DND-41 (cell line): ENCODE measurements at regions not wholly inside any gene's neighbourhood (a gene's known extent, or its start where the extent isn't known, plus 50 kb on each side); places are given as distances from the start of the nearest gene placed in this dataset.

Experiments
- ATAC-seq: fragments of 200-7000 bp; cut with Tn5 transposase; 3 replicates; pipeline ENCODE4 v1.9.1; 2021; ENCODE audit warnings: low read depth; ENCODE audit not compliant: insufficient read depth
- DNase-seq: peaks from one replicate; pipeline ENCODE4 v3.0.0-alpha.2; 2020
- H2AFZ ChIP-seq: 2 replicates; pipeline ENCODE4 v1.6.0; 2012; ENCODE audit warnings: low read depth, low read length
- H3K27ac ChIP-seq: 2 replicates; pipeline ENCODE4 v1.5.1; 2012; ENCODE audit warnings: low read length, inconsistent platforms
- H3K27me3 ChIP-seq: fragments of 200-600 bp; sonication (generic); 2 replicates; pipeline ENCODE4 v1.6.0; 2012; ENCODE audit warnings: low read length, mild to moderate bottlenecking, inconsistent platforms; ENCODE audit not compliant: insufficient read depth, poor library complexity
- H3K36me3 ChIP-seq: 2 replicates; pipeline ENCODE4 v1.5.1; 2012; ENCODE audit warnings: low read length, inconsistent platforms; ENCODE audit not compliant: insufficient read depth
- H3K4me1 ChIP-seq: 2 replicates; pipeline ENCODE4 v1.5.1; 2012; ENCODE audit warnings: mild to moderate bottlenecking, low read length; ENCODE audit not compliant: insufficient read depth
- H3K4me2 ChIP-seq: 2 replicates; pipeline ENCODE4 v1.6.0; 2012; ENCODE audit warnings: mild to moderate bottlenecking, moderate library complexity, low read length, inconsistent platforms; ENCODE audit not compliant: insufficient read depth
- H3K4me3 ChIP-seq, 2 experiments: fragments of 200-600 bp in 1 of 2; shearing (Covaris generic) in 1 of 2; 2 replicates each; pipeline ENCODE4 v1.5.1; 2012 to 2016; ENCODE audit warnings: inconsistent platforms in 2 of 2, low read length in 2 of 2, mild to moderate bottlenecking in 2 of 2, low read depth in 1 of 2, moderate library complexity in 1 of 2
- H3K79me2 ChIP-seq: 2 replicates; pipeline ENCODE4 v1.6.0; 2012; ENCODE audit warnings: low read length, inconsistent platforms; ENCODE audit not compliant: insufficient read depth
- H3K9ac ChIP-seq: 2 replicates; pipeline ENCODE4 v1.6.0; 2012; ENCODE audit warnings: low read depth, mild to moderate bottlenecking, inconsistent platforms, low read length, moderate library complexity
- H3K9me3 ChIP-seq: 2 replicates; pipeline ENCODE4 v1.5.1; 2012; ENCODE audit warnings: low read length, moderate library complexity, mild to moderate bottlenecking, inconsistent platforms; ENCODE audit not compliant: insufficient read depth, severe bottlenecking
- H4K20me1 ChIP-seq: 2 replicates; pipeline ENCODE4 v1.6.0; 2012; ENCODE audit warnings: low read length; ENCODE audit not compliant: insufficient read depth
- EZH2 ChIP-seq: IDR thresholded peaks from 3 replicates; pipeline ENCODE4 v1.6.1; 2012; ENCODE audit warnings: borderline replicate concordance, low read depth, mild to moderate bottlenecking, moderate library complexity, low read length, inconsistent platforms; ENCODE audit not compliant: severe bottlenecking
- TF ChIP-seq, protein P1 (sequence below): IDR thresholded peaks from 2 replicates; pipeline ENCODE4 v1.5.1; 2012; ENCODE audit warnings: borderline replicate concordance, low read length, moderate library complexity, mild to moderate bottlenecking; ENCODE audit not compliant: poor library complexity, severe bottlenecking; ENCODE audit errors: extremely low read depth

DNA sequence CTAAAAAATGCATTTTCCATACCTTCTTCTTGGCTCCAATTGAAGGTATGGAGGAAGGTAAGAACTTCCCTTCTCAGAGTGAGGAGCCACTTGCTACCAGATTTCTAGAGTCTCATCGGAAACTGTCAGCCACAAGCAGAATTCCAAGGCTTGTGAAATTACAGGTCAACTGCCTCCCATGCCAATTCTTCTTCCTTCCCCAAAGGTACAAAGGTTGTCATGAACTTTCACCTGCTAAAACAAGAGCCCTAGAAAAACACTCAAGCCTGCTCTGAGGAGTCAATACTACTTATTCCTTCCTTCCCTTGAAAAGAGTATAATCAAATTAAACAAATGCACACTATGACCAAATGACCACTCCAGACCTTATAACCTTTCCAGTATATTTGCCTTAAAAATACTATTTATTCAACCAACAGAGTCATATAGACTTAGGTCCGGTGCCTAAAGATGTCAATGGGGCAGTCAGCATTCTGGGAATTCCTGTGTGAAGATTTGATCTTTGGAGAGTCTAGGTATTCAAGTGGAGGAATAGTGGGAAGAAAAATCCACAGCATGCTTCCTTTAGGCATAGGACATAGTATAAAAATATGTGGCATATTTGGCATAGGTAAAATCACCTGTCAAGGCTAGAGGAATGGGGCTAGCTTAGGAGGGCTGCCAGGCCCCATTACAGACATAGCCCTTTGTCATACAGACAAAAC, 539.3 kb downstream of the LIG4 start:
- Histone ChIP-seq H2AFZ (no peak overlapping the region), H3K9ac (no peak overlapping the region), H3K4me2 (no peak overlapping the region), H3K4me1 (no peaks in the 10 kb centered on the region), H3K9me3 (no peaks in the 10 kb centered on the region), H3K27me3 (no peaks in the 10 kb centered on the region), H4K20me1 (no peaks in the 10 kb centered on the region), H3K79me2 (no peaks in the 10 kb centered on the region), H3K36me3 (no peaks in the 10 kb centered on the region), H3K27ac (no peak overlapping the region), H3K4me3 (no peak overlapping the region)
- DNase-seq (no peak), ATAC-seq (no peak)
- TF ChIP-seq EZH2: no peak
- TF ChIP-seq, protein P1, sequence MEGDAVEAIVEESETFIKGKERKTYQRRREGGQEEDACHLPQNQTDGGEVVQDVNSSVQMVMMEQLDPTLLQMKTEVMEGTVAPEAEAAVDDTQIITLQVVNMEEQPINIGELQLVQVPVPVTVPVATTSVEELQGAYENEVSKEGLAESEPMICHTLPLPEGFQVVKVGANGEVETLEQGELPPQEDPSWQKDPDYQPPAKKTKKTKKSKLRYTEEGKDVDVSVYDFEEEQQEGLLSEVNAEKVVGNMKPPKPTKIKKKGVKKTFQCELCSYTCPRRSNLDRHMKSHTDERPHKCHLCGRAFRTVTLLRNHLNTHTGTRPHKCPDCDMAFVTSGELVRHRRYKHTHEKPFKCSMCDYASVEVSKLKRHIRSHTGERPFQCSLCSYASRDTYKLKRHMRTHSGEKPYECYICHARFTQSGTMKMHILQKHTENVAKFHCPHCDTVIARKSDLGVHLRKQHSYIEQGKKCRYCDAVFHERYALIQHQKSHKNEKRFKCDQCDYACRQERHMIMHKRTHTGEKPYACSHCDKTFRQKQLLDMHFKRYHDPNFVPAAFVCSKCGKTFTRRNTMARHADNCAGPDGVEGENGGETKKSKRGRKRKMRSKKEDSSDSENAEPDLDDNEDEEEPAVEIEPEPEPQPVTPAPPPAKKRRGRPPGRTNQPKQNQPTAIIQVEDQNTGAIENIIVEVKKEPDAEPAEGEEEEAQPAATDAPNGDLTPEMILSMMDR: no peak

DNA sequence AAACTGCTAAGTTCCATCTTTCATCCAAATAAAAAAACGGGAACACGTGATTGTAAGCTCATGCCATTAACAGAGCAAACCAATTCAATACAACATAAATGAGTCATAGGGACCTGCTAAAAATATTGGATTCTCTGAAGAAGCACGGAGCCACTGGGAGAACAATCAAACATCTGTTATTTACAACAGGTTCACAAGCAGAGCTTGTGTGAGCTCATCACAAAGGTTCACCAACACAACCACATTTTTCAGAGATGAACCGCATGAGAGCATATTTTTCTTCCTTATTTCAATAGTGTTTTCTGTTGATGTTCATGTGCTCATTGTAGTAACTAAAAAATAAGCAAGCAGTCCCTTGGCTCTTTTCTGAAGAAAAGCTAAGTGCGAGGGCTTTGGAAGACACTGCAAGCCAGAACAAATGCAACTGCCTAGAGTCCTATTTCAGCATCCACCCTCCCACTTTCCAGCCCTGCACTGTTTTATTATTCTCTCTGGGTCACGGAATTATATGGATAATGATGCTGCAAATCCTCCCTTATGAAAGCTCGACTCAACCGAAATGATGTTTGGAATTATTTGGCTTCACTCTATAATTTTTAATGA, 545.8 kb downstream of the LIG4 start:
- Histone ChIP-seq H3K9ac (no peak overlapping the region), H3K4me3 (no peak overlapping the region), H4K20me1 (no peaks in the 10 kb centered on the region), H3K9me3 (no peaks in the 10 kb centered on the region), H3K27me3 (no peaks in the 10 kb centered on the region), H3K4me2 (no peak overlapping the region), H3K79me2 (no peaks in the 10 kb centered on the region), H2AFZ (no peak overlapping the region), H3K4me1 (no peaks in the 10 kb centered on the region), H3K27ac (no peak overlapping the region), H3K36me3 (no peaks in the 10 kb centered on the region)
- no peak for ATAC-seq
- no peak for DNase-seq
- TF ChIP-seq EZH2: no peak
- TF ChIP-seq, protein P1: no peak

- Histone ChIP-seq H2AFZ (no peak overlapping the region), H3K27me3 (no peaks in the 10 kb centered on the region), H3K9ac (no peak overlapping the region), H4K20me1 (no peaks in the 10 kb centered on the region), H3K4me3 (no peak overlapping the region), H3K4me1 (no peaks in the 10 kb centered on the region), H3K36me3 (no peaks in the 10 kb centered on the region), H3K27ac (no peak overlapping the region), H3K4me2 (no peak overlapping the region), H3K9me3 (no peaks in the 10 kb centered on the region), H3K79me2 (no peaks in the 10 kb centered on the region)
- ATAC-seq: no peak
- TF ChIP-seq, protein P1: no peak
- no peak for TF ChIP-seq EZH2
- DNase-seq: no peak
Observed at GRCh38 chr13:107665926-107666458, 549.3 kb downstream of the LIG4 start.
